ENCODE measurements at regions not wholly inside any gene's neighbourhood (a gene's known extent, or its start where the extent isn't known, plus 50 kb on each side); places are given as distances from the start of the nearest gene placed in this dataset.

- Histone ChIP-seq H3K9ac (no peak overlapping the region), H3K27ac (no peak overlapping the region), H3K4me1 (ENCODE audit: low read depth, poor library complexity, severe bottlenecking) (no peaks in the 10 kb centered on the region), H2AFZ (ENCODE audit: low read depth) (no peak overlapping the region), H3K27me3 (ENCODE audit: insufficient read depth, low read depth) (no peaks in the 10 kb centered on the region), H3K4me2 (no peak overlapping the region), H4K20me1 (ENCODE audit: insufficient read depth) (no peaks in the 10 kb centered on the region), H3K79me2 (ENCODE audit: insufficient read depth, low read depth) (no peaks in the 10 kb centered on the region), H3K36me3 (ENCODE audit: insufficient read depth) (no peaks in the 10 kb centered on the region), H3K4me3 (IDR thresholded peaks at IDR 0.05; ENCODE audit: insufficient read depth, low read depth, low read length) (no peak overlapping the region)
- no peak for TF ChIP-seq CTCF (conservative IDR thresholded peaks at IDR 0.05; ENCODE audit: low read depth, low read length)
These were observed 217.0 kb downstream of the OSR1 start for GRCh38 chr2:19141234-19142004.

GRCh38 chr2:19140463-19141208 is 217.8 kb downstream of the OSR1 start:
- no peak overlapping the region for H3K27ac ChIP-seq
- H3K36me3 ChIP-seq (ENCODE audit: insufficient read depth): no peaks in the 10 kb centered on the region
- TF ChIP-seq CTCF (conservative IDR thresholded peaks at IDR 0.05; ENCODE audit: low read depth, low read length): no peak

DNA sequence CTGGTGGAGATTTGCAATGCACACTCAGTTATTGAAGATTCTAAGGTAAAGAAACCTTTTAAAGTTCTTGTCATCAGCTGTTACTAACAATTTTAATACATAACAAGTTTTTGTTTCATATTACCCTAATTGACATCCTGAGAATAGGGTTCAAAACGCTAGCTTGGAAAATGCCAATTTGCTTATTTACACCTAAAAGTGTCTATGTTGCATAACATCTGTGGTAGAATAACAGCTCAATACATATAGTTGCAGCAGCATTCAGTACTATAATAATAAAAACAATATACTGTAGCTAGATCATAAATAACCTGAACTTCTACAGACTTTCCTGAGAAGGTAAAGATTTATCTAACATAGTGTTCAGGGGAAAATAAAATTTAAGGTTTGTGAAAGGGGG is 219.0 kb downstream of the OSR1 start:
- TF ChIP-seq CTCF (conservative IDR thresholded peaks at IDR 0.05; ENCODE audit: low read depth, low read length): no peak
- no peak overlapping the region for H3K27ac ChIP-seq
- H4K20me1 ChIP-seq (ENCODE audit: insufficient read depth): no peaks in the 10 kb centered on the region
- no peaks in the 10 kb centered on the region for H3K4me1 ChIP-seq (ENCODE audit: low read depth, poor library complexity, severe bottlenecking)
- H2AFZ ChIP-seq (ENCODE audit: low read depth): no peak overlapping the region
- H3K27me3 ChIP-seq (ENCODE audit: insufficient read depth, low read depth): no peaks in the 10 kb centered on the region
- H3K79me2 ChIP-seq (ENCODE audit: insufficient read depth, low read depth): no peaks in the 10 kb centered on the region
- no peaks in the 10 kb centered on the region for H3K36me3 ChIP-seq (ENCODE audit: insufficient read depth)
- no peak overlapping the region for H3K4me2 ChIP-seq
- no peak overlapping the region for H3K4me3 ChIP-seq (IDR thresholded peaks at IDR 0.05; ENCODE audit: insufficient read depth, low read depth, low read length)
- H3K9ac ChIP-seq: no peak overlapping the region

More at GRCh38 chr2:19140463-19141208, 217.8 kb downstream of the OSR1 start:
- no peaks in the 10 kb centered on the region for H4K20me1 ChIP-seq (ENCODE audit: insufficient read depth)
- H3K4me2 ChIP-seq: no peak overlapping the region
- no peaks in the 10 kb centered on the region for H3K79me2 ChIP-seq (ENCODE audit: insufficient read depth, low read depth)
- H3K27me3 ChIP-seq (ENCODE audit: insufficient read depth, low read depth): no peaks in the 10 kb centered on the region
- no peaks in the 10 kb centered on the region for H3K4me1 ChIP-seq (ENCODE audit: low read depth, poor library complexity, severe bottlenecking)
- no peak overlapping the region for H2AFZ ChIP-seq (ENCODE audit: low read depth)
- no peak overlapping the region for H3K4me3 ChIP-seq (IDR thresholded peaks at IDR 0.05; ENCODE audit: insufficient read depth, low read depth, low read length)
- H3K9ac ChIP-seq: no peak overlapping the region

- H3K9ac ChIP-seq: no peak overlapping the region
These were observed 220.1 kb downstream of the OSR1 start for GRCh38 chr2:19138264-19138825.

More at GRCh38 chr2:19138264-19138825, 220.1 kb downstream of the OSR1 start:
- no peak for TF ChIP-seq CTCF (conservative IDR thresholded peaks at IDR 0.05; ENCODE audit: low read depth, low read length)
- Histone ChIP-seq H4K20me1 (ENCODE audit: insufficient read depth) (no peaks in the 10 kb centered on the region), H3K27ac (no peak overlapping the region), H3K4me3 (IDR thresholded peaks at IDR 0.05; ENCODE audit: insufficient read depth, low read depth, low read length) (no peak overlapping the region), H3K79me2 (ENCODE audit: insufficient read depth, low read depth) (no peaks in the 10 kb centered on the region), H3K36me3 (ENCODE audit: insufficient read depth) (no peaks in the 10 kb centered on the region), H2AFZ (ENCODE audit: low read depth) (no peak overlapping the region), H3K4me1 (ENCODE audit: low read depth, poor library complexity, severe bottlenecking) (no peaks in the 10 kb centered on the region), H3K27me3 (ENCODE audit: insufficient read depth, low read depth) (no peaks in the 10 kb centered on the region), H3K4me2 (no peak overlapping the region)
